IMR-90 (cell line): ENCODE measurements at regions not wholly inside any gene's neighbourhood (a gene's known extent, or its start where the extent isn't known, plus 50 kb on each side); places are given as distances from the start of the nearest gene placed in this dataset.
A peak's percentile ranks its signal among the peaks of the same experiment; 100 is the strongest.

ENCODE experiments used
- ATAC-seq: fragments of 200-7000 bp; cut with Tn5 transposase; 2 replicates; pipeline ENCODE4 v1.9.1; 2020; ENCODE audit warnings: low read depth, mild to moderate bottlenecking, moderate library complexity
- BruUV-seq: library from RNA; stranded (reverse); fragments of 400-500 nt; replicated peaks from 2 replicates; lab custom pipeline; 2021; lab: Mats Ljungman, UMichigan
- CTCF ChIA-PET: fragments of 300-600 bp; formaldehyde crosslinking; extraction: SDS; loops from one replicate; lab custom pipeline; 2021; ENCODE audit warnings: antibody characterized with exemption; lab: Yijun Ruan, JAX
- POLR2A ChIA-PET: fragments of 300-600 bp; sonication (Branson Sonifier 250); formaldehyde crosslinking; loops from one replicate; lab custom pipeline; 2022; ENCODE audit warnings: antibody characterized with exemption; ENCODE audit not compliant: unreplicated experiment; lab: Charles Lee
- DNase-seq: peaks from one replicate; pipeline ENCODE4 v3.0.0; 2013
- H2AFZ ChIP-seq: replicated peaks from 2 replicates; pipeline ENCODE3; 2013; ENCODE audit warnings: low read length, mild to moderate bottlenecking; ENCODE audit not compliant: poor library complexity
- H2AK5ac ChIP-seq: 2 replicates; pipeline ENCODE4 v1.6.1; 2013; ENCODE audit warnings: low read depth, low read length, inconsistent platforms
- H2AK9ac ChIP-seq: replicated peaks from 2 replicates; pipeline ENCODE3; 2013; ENCODE audit warnings: mild to moderate bottlenecking, low read depth, low read length, moderate library complexity; ENCODE audit not compliant: poor library complexity
- H2BK120ac ChIP-seq: 2 replicates; pipeline ENCODE4 v1.6.1; 2013; ENCODE audit warnings: low read depth, low read length, inconsistent platforms
- H2BK15ac ChIP-seq: 3 replicates; pipeline ENCODE4 v1.6.1; 2013; ENCODE audit warnings: low read depth, low read length, inconsistent platforms
- H2BK20ac ChIP-seq: 2 replicates; pipeline ENCODE4 v1.6.1; 2013; ENCODE audit warnings: low read depth, mild to moderate bottlenecking, inconsistent platforms, low read length, moderate library complexity
- H2BK5ac ChIP-seq: 2 replicates; pipeline ENCODE4 v1.6.1; 2013; ENCODE audit warnings: mild to moderate bottlenecking, low read depth, low read length, inconsistent platforms; ENCODE audit not compliant: poor library complexity, severe bottlenecking
- H3K14ac ChIP-seq: replicated peaks from 2 replicates; pipeline ENCODE4 v1.6.1; 2013; ENCODE audit warnings: low read depth, low read length, inconsistent platforms
- H3K18ac ChIP-seq: 2 replicates; pipeline ENCODE4 v1.6.1; 2013; ENCODE audit warnings: low read depth, low read length, control low read depth
- H3K23ac ChIP-seq: 2 replicates; pipeline ENCODE4 v1.6.1; 2013; ENCODE audit warnings: low read depth, low read length, inconsistent platforms
- H3K27ac ChIP-seq: 2 replicates; pipeline ENCODE4 v1.5.1; 2013; ENCODE audit warnings: mild to moderate bottlenecking, control low read depth, low read length; ENCODE audit not compliant: insufficient read depth
- H3K27me3 ChIP-seq: 2 replicates; pipeline ENCODE4 v1.6.1; 2013; ENCODE audit warnings: low read length; ENCODE audit not compliant: control insufficient read depth, insufficient read depth
- H3K36me3 ChIP-seq: 2 replicates; pipeline ENCODE4 v1.6.1; 2013; ENCODE audit warnings: low read length, mixed read lengths; ENCODE audit not compliant: control insufficient read depth, insufficient read depth
- H3K4ac ChIP-seq: 2 replicates; pipeline ENCODE4 v1.6.1; 2013; ENCODE audit warnings: low read depth, low read length, inconsistent platforms
- H3K4me1 ChIP-seq: 2 replicates; pipeline ENCODE4 v1.6.1; 2013; ENCODE audit warnings: low read length, mixed read lengths; ENCODE audit not compliant: control insufficient read depth, insufficient read depth
- H3K4me2 ChIP-seq: 2 replicates; pipeline ENCODE4 v1.6.1; 2013; ENCODE audit warnings: low read depth, mild to moderate bottlenecking, control low read depth, low read length, moderate library complexity
- H3K4me3 ChIP-seq: 2 replicates; pipeline ENCODE4 v1.5.1; 2013; ENCODE audit warnings: low read depth, mild to moderate bottlenecking, control low read depth, low read length, moderate library complexity; ENCODE audit not compliant: insufficient read depth
- H3K56ac ChIP-seq: 2 replicates; pipeline ENCODE4 v1.6.1; 2013; ENCODE audit warnings: low read length, inconsistent platforms; ENCODE audit not compliant: insufficient read depth; ENCODE audit errors: extremely low read depth
- H3K79me1 ChIP-seq, 2 experiments: 2 replicates each; pipeline ENCODE4 v1.6.1; 2013; ENCODE audit warnings: low read length in 2 of 2, inconsistent platforms in 1 of 2, low read depth in 1 of 2
- H3K9ac ChIP-seq: 2 replicates; pipeline ENCODE4 v1.6.1; 2013; ENCODE audit warnings: low read depth, low read length, control low read depth
- H3K9me1 ChIP-seq: 2 replicates; pipeline ENCODE4 v1.6.1; 2013; ENCODE audit warnings: low read length, inconsistent platforms; ENCODE audit not compliant: insufficient read depth
- H3K9me3 ChIP-seq: 2 replicates; pipeline ENCODE4 v1.6.1; 2013; ENCODE audit warnings: low read length; ENCODE audit not compliant: control insufficient read depth, insufficient read depth
- H4K20me1 ChIP-seq: 2 replicates; pipeline ENCODE4 v1.6.1; 2013; ENCODE audit warnings: low read length, inconsistent platforms; ENCODE audit not compliant: insufficient read depth
- H4K5ac ChIP-seq: 2 replicates; pipeline ENCODE4 v1.6.1; 2013; ENCODE audit warnings: mild to moderate bottlenecking, low read depth, low read length, control low read depth
- H4K8ac ChIP-seq, 2 experiments: 2 replicates each; pipeline ENCODE4 v1.6.1; 2013; ENCODE audit warnings: low read depth in 2 of 2, low read length in 2 of 2, control low read depth in 1 of 2, inconsistent platforms in 1 of 2
- H4K91ac ChIP-seq: 2 replicates; pipeline ENCODE4 v1.6.1; 2013; ENCODE audit warnings: low read depth, low read length, inconsistent platforms; ENCODE audit not compliant: insufficient read depth
- BHLHE40 ChIP-seq: fragments of 150-350 bp; IDR thresholded peaks from 2 replicates; pipeline ENCODE4 v1.6.1; 2016; ENCODE audit warnings: mild to moderate bottlenecking, low read depth, low read length
- CHD1 ChIP-seq: IDR thresholded peaks from 2 replicates; pipeline ENCODE4 v1.6.1; 2012; ENCODE audit warnings: low read depth, low read length, improper control_type of control experiment
- CTCF ChIP-seq: conservative IDR thresholded peaks from 2 replicates; pipeline ENCODE4 v1.5.1; 2012; ENCODE audit warnings: mild to moderate bottlenecking, low read depth, low read length, improper control_type of control experiment
- FOS ChIP-seq: fragments of 150-350 bp; IDR thresholded peaks from 2 replicates; pipeline ENCODE4 v1.6.1; 2016; ENCODE audit warnings: low read depth, low read length
- MAZ ChIP-seq: IDR thresholded peaks from 2 replicates; pipeline ENCODE4 v1.6.1; 2012; ENCODE audit warnings: low read depth, mild to moderate bottlenecking, low read length, improper control_type of control experiment, moderate library complexity, borderline replicate concordance
- POLR2A ChIP-seq: IDR thresholded peaks from 2 replicates; pipeline ENCODE4 v1.6.1; 2012; ENCODE audit warnings: mild to moderate bottlenecking, low read depth, low read length
- RAD21 ChIP-seq: IDR thresholded peaks from 2 replicates; pipeline ENCODE4 v1.6.1; 2012; ENCODE audit warnings: low read length, improper control_type of control experiment
- RFX5 ChIP-seq: IDR thresholded peaks from 2 replicates; pipeline ENCODE4 v1.8.0; 2012; ENCODE audit warnings: low read depth, mild to moderate bottlenecking, low read length, moderate library complexity
- USF2 ChIP-seq: fragments of 150-350 bp; IDR thresholded peaks from 2 replicates; pipeline ENCODE4 v1.6.1; 2017; ENCODE audit warnings: mild to moderate bottlenecking, antibody characterized with exemption, low read length, low read depth
- WGBS, 2 experiments: methylation state at CpG; one replicate each; pipeline versions ENCODE4 v1.1.5 to v1.1.7; 2013; ENCODE audit warnings: missing lambda C conversion rate in 2 of 2; ENCODE audit not compliant: insufficient read length in 1 of 2; ENCODE audit errors: extremely low coverage in 2 of 2; 5-methylcytosine and 5-hydroxymethylcytosine counted together
- dilution Hi-C: fragments of 300-500 bp; cut with HindIII; formaldehyde crosslinking; loops from one replicate; pipeline ENCODE4 v1.14.3; 2018; ENCODE audit warnings: low sequenced_read_pairs; ENCODE audit not compliant: unreplicated experiment
- in situ Hi-C: fragments of 300-500 bp; cut with MboI; formaldehyde crosslinking; loops from 3 replicates; pipeline ENCODE4 v1.14.3; 2019; ENCODE audit warnings: low sequenced_read_pairs, inconsistent platforms, mixed read lengths
- intact Hi-C: fragments of 100-400 bp; cut with micrococcal nuclease; formaldehyde crosslinking; loops from 2 replicates; pipeline ENCODE4 v1.10.0; 2022

- Histone ChIP-seq H2BK15ac (peak overlapping the region; percentile 85; the same call in 1 of the 3 replicates), H2AK5ac (no peak overlapping the region), H3K9ac (no peak overlapping the region), H4K20me1 (no peaks in the 10 kb centered on the region), H3K27ac (no peak overlapping the region), H4K5ac (no peak overlapping the region), H3K79me1 (no peaks in the 10 kb centered on the region), H2BK120ac (no peak overlapping the region), H3K23ac (no peak overlapping the region), H3K9me3 (no peaks in the 10 kb centered on the region), H3K9me1 (no peaks in the 10 kb centered on the region), H3K27me3 (no peaks in the 10 kb centered on the region), H2AK9ac (no peak overlapping the region), H3K4me2 (no peak overlapping the region), H3K36me3 (no peaks in the 10 kb centered on the region), H4K8ac (peak overlapping the region in 1 of 2 experiments; percentile 56; a peak in 1 of 4 replicates), H3K14ac (no peak overlapping the region), H3K4ac (peak overlapping the region; percentile 25; the same call in 1 of the 2 replicates), H4K91ac (no peak overlapping the region), H2BK20ac (no peak overlapping the region), H3K4me1 (peaks cover 3% of the 10 kb centered on the region), H2BK5ac (no peak overlapping the region), H3K18ac (no peak overlapping the region), H3K56ac (no peak overlapping the region), H2AFZ (no peak overlapping the region), H3K4me3 (no peak overlapping the region)
- no peak for TF ChIP-seq RFX5
- TF ChIP-seq CTCF: no peak
- no peak for TF ChIP-seq BHLHE40
- TF ChIP-seq POLR2A: no peak
- no peak for TF ChIP-seq CHD1
- no peak for TF ChIP-seq RAD21
- no peak for TF ChIP-seq MAZ
- TF ChIP-seq USF2: no peak
- no peak for TF ChIP-seq FOS
- CTCF ChIA-PET: interaction anchor here (0.6 kb wide), 1 partner anchor 269 kb away, joined by 3 read pairs; no protein-coding TSS in a partner anchor
- in situ Hi-C loops (no loop called here), intact Hi-C loops (loop anchor here (10.0 kb wide), 1 partner anchor 128 kb away; no protein-coding TSS in a partner anchor), dilution Hi-C loops (no loop called here)
- POLR2A ChIA-PET: no interaction called here
- ATAC-seq (no peak), DNase-seq (peak; percentile 31)
- no TSS peak for BruUV-seq
- no CpG with 5 or more reads among the region's 1 CpG for WGBS, 2 experiments
Measured at GRCh38 chr6:122012578-122012977, 386.9 kb upstream of the HSF2 start.
